GM12878 (cell line): ENCODE measurements at regions not wholly inside any gene's neighbourhood (a gene's known extent, or its start where the extent isn't known, plus 50 kb on each side); places are given as distances from the start of the nearest gene placed in this dataset.

Experiments used
- ATAC-seq: fragments of 200-7000 bp; cut with Tn5 transposase; 3 replicates; pipeline ENCODE4 v1.9.1; 2020; ENCODE audit warnings: mild to moderate bottlenecking, moderate library complexity
- BruUV-seq: library from RNA; stranded (reverse); fragments of 400-500 nt; replicated peaks from 2 replicates; lab custom pipeline; 2021; lab: Mats Ljungman, UMichigan
- CTCF ChIA-PET: fragments of 300-600 bp; sonication (Branson Sonifier 250); formaldehyde crosslinking; extraction: SDS; loops from one replicate; lab custom pipeline; 2021; ENCODE audit warnings: inconsistent platforms; lab: Yijun Ruan, JAX
- POLR2A ChIA-PET: fragments of 350-600 bp; formaldehyde crosslinking; extraction: SDS; loops from one replicate; lab custom pipeline; 2021; ENCODE audit warnings: inconsistent platforms; lab: Charles Lee
- RAD21 ChIA-PET: fragments of 300-600 bp; sonication (Branson Sonifier 250); formaldehyde crosslinking; loops from one replicate; lab custom pipeline; 2023; ENCODE audit warnings: antibody characterized with exemption; ENCODE audit not compliant: unreplicated experiment; lab: Charles Lee
- SMC1A ChIA-PET: fragments of 300-600 bp; sonication (Branson Sonifier 250); formaldehyde crosslinking; loops from one replicate; lab custom pipeline; 2023; ENCODE audit not compliant: unreplicated experiment, uncharacterized antibody; lab: Charles Lee
- DNase-seq: peaks from one replicate; pipeline ENCODE4 v3.0.0-alpha.2; 2011; ENCODE audit warnings: low read depth, low spot score
- FAIRE-seq: peaks from 3 replicates; lab custom pipeline; 2011; peaks lifted over from hg19 to GRCh38; lab: Jason Lieb, UNC
- H2AFZ ChIP-seq: 2 replicates; pipeline ENCODE4 v1.6.0; 2011; ENCODE audit warnings: low read depth, low read length, control low read depth; ENCODE audit not compliant: control insufficient read depth
- H3K27ac ChIP-seq: 2 replicates; pipeline ENCODE4 v1.5.1; 2011; ENCODE audit warnings: control low read depth; ENCODE audit not compliant: control insufficient read depth, insufficient read depth
- H3K27me3 ChIP-seq, 2 experiments: replicated peaks in 1 of 2; 2 replicates each; pipeline versions ENCODE4 v1.6.0 to v1.6.1; 2011; ENCODE audit warnings: low read length in 1 of 2; ENCODE audit not compliant: control insufficient read depth in 2 of 2, insufficient read depth in 2 of 2
- H3K36me3 ChIP-seq, 2 experiments: 2 replicates each; pipeline ENCODE4 v1.5.1; 2011; ENCODE audit warnings: low read length in 1 of 2; ENCODE audit not compliant: control insufficient read depth in 2 of 2, insufficient read depth in 2 of 2
- H3K4me1 ChIP-seq: 2 replicates; pipeline ENCODE4 v1.6.1; 2011; ENCODE audit warnings: mild to moderate bottlenecking, low read length, moderate library complexity, mixed read lengths; ENCODE audit not compliant: control insufficient read depth, insufficient read depth
- H3K4me2 ChIP-seq: 2 replicates; pipeline ENCODE4 v1.6.0; 2011; ENCODE audit warnings: control low read depth; ENCODE audit not compliant: control insufficient read depth, insufficient read depth
- H3K4me3 ChIP-seq: fragments of 200-600 bp; sonication (generic); 2 replicates; pipeline ENCODE4 v1.5.1; 2016
- H3K79me2 ChIP-seq: 2 replicates; pipeline ENCODE4 v1.6.0; 2011; ENCODE audit warnings: low read length; ENCODE audit not compliant: control insufficient read depth, insufficient read depth
- H3K9ac ChIP-seq: 2 replicates; pipeline ENCODE4 v1.8.0; 2011; ENCODE audit warnings: low read length, control low read depth, mixed read lengths; ENCODE audit not compliant: control insufficient read depth, insufficient read depth
- H3K9me3 ChIP-seq: replicated peaks from 3 replicates; pipeline ENCODE4 v1.5.1; 2011; ENCODE audit warnings: mild to moderate bottlenecking, low read length; ENCODE audit not compliant: control insufficient read depth, insufficient read depth
- H4K20me1 ChIP-seq: 2 replicates; pipeline ENCODE4 v1.6.0; 2011; ENCODE audit not compliant: control insufficient read depth, insufficient read depth
- CBFB ChIP-seq: IDR thresholded peaks from 2 replicates; pipeline ENCODE4 v1.6.1; 2016; ENCODE audit warnings: antibody characterized with exemption, low read depth
- IRF4 ChIP-seq: IDR thresholded peaks from 2 replicates; pipeline ENCODE4 v1.6.1; 2011; ENCODE audit warnings: low read depth, low read length
- KDM1A ChIP-seq: fragments of 200-600 bp; sonication (generic); IDR thresholded peaks from 2 replicates; pipeline ENCODE4 v1.6.1; 2016; ENCODE audit warnings: borderline replicate concordance
- PAX8 ChIP-seq: fragments of 450-650 bp; IDR thresholded peaks from 2 replicates; pipeline ENCODE4 v1.6.1; 2017; ENCODE audit warnings: mild to moderate bottlenecking, moderate library complexity
- SREBF2 ChIP-seq: IDR thresholded peaks from 2 replicates; pipeline ENCODE4 v1.6.1; 2012; ENCODE audit warnings: mild to moderate bottlenecking, low read length
- STAT1 ChIP-seq: fragments of 450-650 bp; conservative IDR thresholded peaks from 2 replicates; pipeline ENCODE4 v1.6.1; 2014; ENCODE audit warnings: antibody characterized with exemption, mild to moderate bottlenecking
- TCF7 ChIP-seq: IDR thresholded peaks from 2 replicates; pipeline ENCODE4 v1.6.1; 2014; ENCODE audit warnings: antibody characterized with exemption, borderline replicate concordance
- in situ Hi-C: fragments of 300-500 bp; cut with MboI; formaldehyde crosslinking; loops from 9 replicates; pipeline ENCODE4 v1.14.3; 2018; ENCODE audit warnings: mixed read lengths
- intact Hi-C: fragments of 100-400 bp; cut with micrococcal nuclease; formaldehyde crosslinking; loops from one replicate; pipeline ENCODE4 v1.14.2; 2022; ENCODE audit not compliant: unreplicated experiment
- TF ChIP-seq, protein P1 (sequence below): IDR thresholded peaks from 2 replicates; pipeline ENCODE4 v1.6.1; 2011; ENCODE audit warnings: mild to moderate bottlenecking, low read depth, low read length, moderate library complexity; ENCODE audit not compliant: insufficient replicate concordance
- TF ChIP-seq, protein P2 (sequence below): IDR thresholded peaks from 2 replicates; pipeline ENCODE4 v1.6.1; 2012; ENCODE audit warnings: improper control_type of control experiment, low read depth, low read length; ENCODE audit not compliant: insufficient replicate concordance
- TF ChIP-seq, protein P3 (sequence below): fragments of 450-650 bp; IDR thresholded peaks from 2 replicates; pipeline ENCODE4 v1.6.1; 2016; ENCODE audit warnings: mild to moderate bottlenecking

DNA sequence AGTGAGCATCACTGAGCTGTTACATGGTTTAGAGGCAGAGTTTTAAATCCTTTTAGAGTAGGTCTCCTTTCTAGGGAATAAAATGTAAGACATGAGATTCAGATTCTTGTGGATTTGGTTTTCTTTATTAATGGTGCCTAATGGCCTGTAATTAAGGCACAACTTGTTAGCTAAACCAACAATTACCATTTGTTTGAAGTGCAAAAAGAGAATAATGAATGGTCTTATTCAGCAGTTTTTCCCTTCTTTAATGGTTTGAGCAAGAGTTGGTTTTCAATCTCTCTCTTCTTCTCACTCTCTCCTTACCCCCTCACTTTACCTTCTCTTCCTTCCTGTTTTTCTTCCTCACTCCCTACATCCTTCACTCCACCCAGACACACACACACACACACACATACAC lies 312.2 kb upstream of the TRIB2 start:
- no peaks in the 10 kb centered on the region for H4K20me1 ChIP-seq
- RAD21 ChIA-PET = no interaction called here
- no TSS peak for BruUV-seq
- H3K4me3 ChIP-seq = no peak overlapping the region
- CTCF ChIA-PET = no interaction called here
- H3K4me2 ChIP-seq = no peak overlapping the region
- H3K9ac ChIP-seq = no peak overlapping the region
- H3K27me3 ChIP-seq = no peaks in the 10 kb centered on the region
- SMC1A ChIA-PET = no interaction called here
- no peak for ATAC-seq
- TF ChIP-seq PAX8 (no peak), CBFB (no peak), IRF4 (no peak), TCF7 (no peak), STAT1 (no peak), SREBF2 (no peak), KDM1A (no peak)
- TF ChIP-seq, protein P1, sequence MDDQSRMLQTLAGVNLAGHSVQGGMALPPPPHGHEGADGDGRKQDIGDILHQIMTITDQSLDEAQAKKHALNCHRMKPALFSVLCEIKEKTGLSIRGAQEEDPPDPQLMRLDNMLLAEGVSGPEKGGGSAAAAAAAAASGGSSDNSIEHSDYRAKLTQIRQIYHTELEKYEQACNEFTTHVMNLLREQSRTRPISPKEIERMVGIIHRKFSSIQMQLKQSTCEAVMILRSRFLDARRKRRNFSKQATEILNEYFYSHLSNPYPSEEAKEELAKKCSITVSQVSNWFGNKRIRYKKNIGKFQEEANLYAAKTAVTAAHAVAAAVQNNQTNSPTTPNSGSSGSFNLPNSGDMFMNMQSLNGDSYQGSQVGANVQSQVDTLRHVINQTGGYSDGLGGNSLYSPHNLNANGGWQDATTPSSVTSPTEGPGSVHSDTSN = no peak
- TF ChIP-seq, protein P2, sequence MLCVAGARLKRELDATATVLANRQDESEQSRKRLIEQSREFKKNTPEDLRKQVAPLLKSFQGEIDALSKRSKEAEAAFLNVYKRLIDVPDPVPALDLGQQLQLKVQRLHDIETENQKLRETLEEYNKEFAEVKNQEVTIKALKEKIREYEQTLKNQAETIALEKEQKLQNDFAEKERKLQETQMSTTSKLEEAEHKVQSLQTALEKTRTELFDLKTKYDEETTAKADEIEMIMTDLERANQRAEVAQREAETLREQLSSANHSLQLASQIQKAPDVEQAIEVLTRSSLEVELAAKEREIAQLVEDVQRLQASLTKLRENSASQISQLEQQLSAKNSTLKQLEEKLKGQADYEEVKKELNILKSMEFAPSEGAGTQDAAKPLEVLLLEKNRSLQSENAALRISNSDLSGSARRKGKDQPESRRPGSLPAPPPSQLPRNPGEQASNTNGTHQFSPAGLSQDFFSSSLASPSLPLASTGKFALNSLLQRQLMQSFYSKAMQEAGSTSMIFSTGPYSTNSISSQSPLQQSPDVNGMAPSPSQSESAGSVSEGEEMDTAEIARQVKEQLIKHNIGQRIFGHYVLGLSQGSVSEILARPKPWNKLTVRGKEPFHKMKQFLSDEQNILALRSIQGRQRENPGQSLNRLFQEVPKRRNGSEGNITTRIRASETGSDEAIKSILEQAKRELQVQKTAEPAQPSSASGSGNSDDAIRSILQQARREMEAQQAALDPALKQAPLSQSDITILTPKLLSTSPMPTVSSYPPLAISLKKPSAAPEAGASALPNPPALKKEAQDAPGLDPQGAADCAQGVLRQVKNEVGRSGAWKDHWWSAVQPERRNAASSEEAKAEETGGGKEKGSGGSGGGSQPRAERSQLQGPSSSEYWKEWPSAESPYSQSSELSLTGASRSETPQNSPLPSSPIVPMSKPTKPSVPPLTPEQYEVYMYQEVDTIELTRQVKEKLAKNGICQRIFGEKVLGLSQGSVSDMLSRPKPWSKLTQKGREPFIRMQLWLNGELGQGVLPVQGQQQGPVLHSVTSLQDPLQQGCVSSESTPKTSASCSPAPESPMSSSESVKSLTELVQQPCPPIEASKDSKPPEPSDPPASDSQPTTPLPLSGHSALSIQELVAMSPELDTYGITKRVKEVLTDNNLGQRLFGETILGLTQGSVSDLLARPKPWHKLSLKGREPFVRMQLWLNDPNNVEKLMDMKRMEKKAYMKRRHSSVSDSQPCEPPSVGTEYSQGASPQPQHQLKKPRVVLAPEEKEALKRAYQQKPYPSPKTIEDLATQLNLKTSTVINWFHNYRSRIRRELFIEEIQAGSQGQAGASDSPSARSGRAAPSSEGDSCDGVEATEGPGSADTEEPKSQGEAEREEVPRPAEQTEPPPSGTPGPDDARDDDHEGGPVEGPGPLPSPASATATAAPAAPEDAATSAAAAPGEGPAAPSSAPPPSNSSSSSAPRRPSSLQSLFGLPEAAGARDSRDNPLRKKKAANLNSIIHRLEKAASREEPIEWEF = no peak
- TF ChIP-seq, protein P3, sequence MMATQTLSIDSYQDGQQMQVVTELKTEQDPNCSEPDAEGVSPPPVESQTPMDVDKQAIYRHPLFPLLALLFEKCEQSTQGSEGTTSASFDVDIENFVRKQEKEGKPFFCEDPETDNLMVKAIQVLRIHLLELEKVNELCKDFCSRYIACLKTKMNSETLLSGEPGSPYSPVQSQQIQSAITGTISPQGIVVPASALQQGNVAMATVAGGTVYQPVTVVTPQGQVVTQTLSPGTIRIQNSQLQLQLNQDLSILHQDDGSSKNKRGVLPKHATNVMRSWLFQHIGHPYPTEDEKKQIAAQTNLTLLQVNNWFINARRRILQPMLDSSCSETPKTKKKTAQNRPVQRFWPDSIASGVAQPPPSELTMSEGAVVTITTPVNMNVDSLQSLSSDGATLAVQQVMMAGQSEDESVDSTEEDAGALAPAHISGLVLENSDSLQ = no peak
- no peak overlapping the region for H2AFZ ChIP-seq
- no peaks in the 10 kb centered on the region for H3K36me3 ChIP-seq
- intact Hi-C loops (no loop called here), in situ Hi-C loops (no loop called here)
- H3K9me3 ChIP-seq = peaks cover 16% of the 10 kb centered on the region; the same call in 2 of the 3 replicates
- DNase-seq = no peak
- POLR2A ChIA-PET = no interaction called here
- FAIRE-seq = no peak
- H3K79me2 ChIP-seq = no peaks in the 10 kb centered on the region
- H3K27ac ChIP-seq = no peak overlapping the region
- H3K4me1 ChIP-seq = no peaks in the 10 kb centered on the region
